Panc1 (cell line): ENCODE measurements at regions not wholly inside any gene's neighbourhood (a gene's known extent, or its start where the extent isn't known, plus 50 kb on each side); places are given as distances from the start of the nearest gene placed in this dataset.

Experiments
- ATAC-seq: fragments of 200-7000 bp; cut with Tn5 transposase; 2 replicates; pipeline ENCODE4 v1.9.1; 2020; ENCODE audit warnings: mild to moderate bottlenecking, moderate library complexity
- BruUV-seq: library from RNA; stranded (reverse); fragments of 400-500 nt; replicated peaks from 2 replicates; lab custom pipeline; 2021; lab: Mats Ljungman, UMichigan
- CTCF ChIA-PET: fragments of 300-600 bp; sonication (Branson Sonifier 250); formaldehyde crosslinking; loops from one replicate; lab custom pipeline; 2022; ENCODE audit warnings: antibody characterized with exemption; lab: Charles Lee
- POLR2A ChIA-PET: fragments of 300-600 bp; sonication (Branson Sonifier 250); formaldehyde crosslinking; loops from one replicate; lab custom pipeline; 2022; ENCODE audit warnings: antibody characterized with exemption; lab: Charles Lee
- DNase-seq: peaks from one replicate; pipeline ENCODE4 v3.0.0-alpha.2; 2010; ENCODE audit warnings: low read depth, low spot score
- H3K27ac ChIP-seq: 2 replicates; pipeline ENCODE4 v1.5.1; 2011; ENCODE audit warnings: mild to moderate bottlenecking, low read length, inconsistent platforms
- H3K27me3 ChIP-seq: fragments of 200-500 bp; sonication (Bioruptor generic); 2 replicates; pipeline ENCODE4 v1.6.0; 2014; ENCODE audit warnings: low read length, inconsistent platforms; ENCODE audit not compliant: control insufficient read depth, insufficient read depth
- H3K36me3 ChIP-seq: fragments of 200-500 bp; sonication (Bioruptor generic); 2 replicates; pipeline ENCODE4 v1.5.1; 2014; ENCODE audit warnings: inconsistent platforms, mild to moderate bottlenecking, low read length, moderate library complexity; ENCODE audit not compliant: control insufficient read depth, insufficient read depth
- H3K4me1 ChIP-seq: 2 replicates; pipeline ENCODE4 v1.5.1; 2011; ENCODE audit warnings: inconsistent platforms, mild to moderate bottlenecking, low read length, moderate library complexity; ENCODE audit not compliant: control insufficient read depth, insufficient read depth
- H3K4me3 ChIP-seq, 2 experiments: 2 replicates each; pipeline ENCODE4 v1.5.1; 2011 to 2012; ENCODE audit warnings: low read depth in 2 of 2, low read length in 2 of 2, mild to moderate bottlenecking in 2 of 2, inconsistent platforms in 1 of 2, moderate library complexity in 1 of 2
- H3K9me3 ChIP-seq: fragments of 200-500 bp; sonication (Bioruptor generic); 2 replicates; pipeline ENCODE4 v1.5.1; 2014; ENCODE audit warnings: low read depth, mild to moderate bottlenecking, inconsistent platforms, low read length, moderate library complexity; ENCODE audit not compliant: control insufficient read depth, insufficient read depth
- CTCF ChIP-seq: fragments of 450-650 bp; IDR thresholded peaks from 2 replicates; pipeline ENCODE4 v1.5.1; 2017; ENCODE audit warnings: mild to moderate bottlenecking
- POLR2AphosphoS5 ChIP-seq: IDR thresholded peaks from 2 replicates; pipeline ENCODE4 v1.6.1; 2012; ENCODE audit warnings: mild to moderate bottlenecking, low read depth, low read length, moderate library complexity
- REST ChIP-seq, 2 experiments: IDR thresholded peaks; 2 replicates each; pipeline ENCODE4 v1.6.1; 2011 to 2012; ENCODE audit warnings: low read depth in 2 of 2, control low read depth in 1 of 2, low read length in 1 of 2, mild to moderate bottlenecking in 1 of 2, moderate library complexity in 1 of 2; ENCODE audit not compliant: insufficient read depth in 1 of 2
- SIN3A ChIP-seq: IDR thresholded peaks from 2 replicates; pipeline ENCODE4 v1.6.1; 2012; ENCODE audit warnings: low read depth, mild to moderate bottlenecking, low read length, moderate library complexity, borderline replicate concordance; ENCODE audit not compliant: insufficient read depth
- in situ Hi-C: cut with HindIII; loops from 2 replicates; pipeline ENCODE4 v1.10.0; 2016; ENCODE audit warnings: low sequenced_read_pairs, low pct_unique_long_range_greater_than_20kb
- intact Hi-C: fragments of 100-400 bp; cut with micrococcal nuclease; formaldehyde crosslinking; loops from one replicate; pipeline ENCODE4 v1.10.0; 2022; ENCODE audit not compliant: unreplicated experiment

GRCh38 chr1:207965392-207966387 lies 54.8 kb upstream of the CD34 start:
- intact Hi-C loops, result no loop called here
- H3K9me3 ChIP-seq, result no peaks in the 10 kb centered on the region
- ChIA-PET CTCF (interaction anchor here (1.3 kb wide), 1 partner anchor 81 kb away, joined by 4 read pairs; no protein-coding TSS in a partner anchor), POLR2A (no interaction called here)
- H3K27me3 ChIP-seq, result no peaks in the 10 kb centered on the region
- in situ Hi-C loops, result no loop called here
- no peak overlapping the region for H3K27ac ChIP-seq
- DNase-seq (no peak), ATAC-seq (no peak)
- no peak for TF ChIP-seq POLR2AphosphoS5
- no peak for TF ChIP-seq REST (IDR thresholded peaks at IDR 0.05; ENCODE audit: insufficient read depth in 1 of 2, low read depth in 2 of 2, low read length in 1 of 2)
- TF ChIP-seq SIN3A, result no peak
- TF ChIP-seq CTCF, result peak; percentile 16; the same call in 1 of the 2 replicates
- BruUV-seq, result no TSS peak
- no peaks in the 10 kb centered on the region for H3K4me1 ChIP-seq
- no peaks in the 10 kb centered on the region for H3K36me3 ChIP-seq
- H3K4me3 ChIP-seq, result no peak overlapping the region

DNA sequence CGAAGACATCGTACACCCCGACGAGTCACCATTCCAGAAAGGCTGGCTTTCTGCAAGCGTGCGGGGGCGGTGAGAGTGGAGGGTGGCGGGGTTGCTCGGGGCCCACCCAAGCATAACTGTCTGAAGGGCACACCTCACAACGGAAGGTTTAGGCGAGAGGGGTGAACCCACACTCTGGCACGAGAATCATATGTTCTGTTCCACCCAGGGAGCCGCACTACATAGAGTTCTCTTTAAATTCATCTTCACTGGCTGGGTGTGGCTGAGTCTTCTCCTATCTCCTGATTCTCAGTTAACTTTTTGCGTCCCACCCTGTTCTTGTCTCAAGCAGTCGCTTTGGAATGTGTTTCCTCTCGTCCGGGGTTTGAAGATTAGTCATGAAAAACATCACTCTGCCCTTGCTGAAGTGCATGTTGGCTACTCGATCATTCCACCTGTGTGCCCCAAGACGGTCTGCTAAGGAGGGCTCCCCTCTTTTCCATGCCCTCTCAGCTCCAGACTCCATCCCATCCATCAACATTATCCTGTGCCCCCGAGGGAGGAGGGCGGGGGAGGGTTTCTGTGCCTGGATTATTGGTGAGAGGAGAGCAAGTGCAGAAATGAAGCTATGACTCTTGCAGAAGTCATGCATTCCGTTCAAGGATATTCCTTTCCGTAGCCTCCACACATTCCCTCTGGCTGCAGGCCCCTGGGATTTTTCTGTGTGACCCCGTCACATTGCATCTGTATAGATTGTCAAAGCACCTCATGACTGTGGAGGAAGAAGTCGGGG lies 53.5 kb upstream of the CD34 start:
- Histone ChIP-seq H3K36me3 (no peaks in the 10 kb centered on the region), H3K27me3 (no peaks in the 10 kb centered on the region), H3K27ac (no peak overlapping the region; the same call in 1 of the 2 replicates), H3K4me3 (no peak overlapping the region), H3K9me3 (no peaks in the 10 kb centered on the region), H3K4me1 (no peaks in the 10 kb centered on the region)
- ChIA-PET POLR2A (no interaction called here), CTCF (interaction anchor here (0.6 to 1.6 kb wide), 3 partner anchors 79 to 325 kb away, joined by 3 to 25 read pairs (median 4); no protein-coding TSS in a partner anchor)
- in situ Hi-C loops (no loop called here), intact Hi-C loops (no loop called here)
- no peak; the same call in 1 of the 2 replicates for ATAC-seq
- BruUV-seq, result no TSS peak
- no peak for TF ChIP-seq SIN3A
- no peak for TF ChIP-seq POLR2AphosphoS5
- no peak for DNase-seq
